Epithelial cell of prostate (primary cell): ENCODE measurements at regions not wholly inside any gene's neighbourhood (a gene's known extent, or its start where the extent isn't known, plus 50 kb on each side); places are given as distances from the start of the nearest gene placed in this dataset.
"Not testable (repeated sequence)": the region's sequence is repeated elsewhere in the genome, so short reads cannot be mapped to it uniquely, and the experiment has no call there.

Experiments
- DNase-seq: peaks from one replicate; pipeline ENCODE4 v3.0.0-alpha.2; 2011; ENCODE audit warnings: low read depth, low spot score
- H3K27ac ChIP-seq: fragments of 450-650 bp; 2 replicates; pipeline ENCODE4 v1.5.1; 2017; ENCODE audit warnings: mild to moderate bottlenecking

- DNase-seq: no peak
- H3K27ac ChIP-seq: no peak overlapping the region
Measured at GRCh38 chr7:87007038-87007437, 52.4 kb downstream of the ELAPOR2 start.

GRCh38 chr7:87004956-87005355 lies 54.5 kb downstream of the ELAPOR2 start:
- H3K27ac ChIP-seq: no peak overlapping the region
- DNase-seq: no peak

GRCh38 chr7:87003872-87004798 lies 55.3 kb downstream of the ELAPOR2 start:
- H3K27ac ChIP-seq: no peak overlapping the region
- no peak for DNase-seq

DNA sequence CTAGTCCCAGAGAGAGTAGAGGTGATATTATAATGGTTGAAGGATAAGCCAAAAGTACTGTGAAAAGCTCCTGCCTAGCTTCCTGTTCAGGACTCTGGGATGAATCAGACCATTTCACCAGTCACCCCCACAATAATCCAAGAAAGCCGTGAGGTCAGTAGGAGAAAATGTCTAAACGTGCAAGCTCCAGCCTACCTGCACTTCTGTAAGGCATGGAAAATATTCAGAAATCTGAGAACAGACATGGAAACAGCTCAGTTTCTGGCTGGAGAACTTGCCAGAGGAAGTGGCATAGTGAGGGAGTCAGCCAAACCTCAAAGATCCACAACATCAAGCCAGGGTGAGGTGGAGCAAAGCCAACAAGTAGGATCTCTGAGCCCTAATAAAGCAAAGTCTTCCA lies 58.2 kb downstream of the ELAPOR2 start:
- no peak for DNase-seq
- no peak overlapping the region for H3K27ac ChIP-seq

GRCh38 chr7:87000344-87000743 lies 59.1 kb downstream of the ELAPOR2 start:
- no peak for DNase-seq
- no peak overlapping the region for H3K27ac ChIP-seq

- no peak overlapping the region for H3K27ac ChIP-seq
- no peak for DNase-seq
Measured at GRCh38 chr7:86999750-87000149, 59.7 kb downstream of the ELAPOR2 start.

GRCh38 chr7:86995814-86996213 lies 63.6 kb downstream of the ELAPOR2 start:
- no peak overlapping the region for H3K27ac ChIP-seq
- no peak for DNase-seq

DNA sequence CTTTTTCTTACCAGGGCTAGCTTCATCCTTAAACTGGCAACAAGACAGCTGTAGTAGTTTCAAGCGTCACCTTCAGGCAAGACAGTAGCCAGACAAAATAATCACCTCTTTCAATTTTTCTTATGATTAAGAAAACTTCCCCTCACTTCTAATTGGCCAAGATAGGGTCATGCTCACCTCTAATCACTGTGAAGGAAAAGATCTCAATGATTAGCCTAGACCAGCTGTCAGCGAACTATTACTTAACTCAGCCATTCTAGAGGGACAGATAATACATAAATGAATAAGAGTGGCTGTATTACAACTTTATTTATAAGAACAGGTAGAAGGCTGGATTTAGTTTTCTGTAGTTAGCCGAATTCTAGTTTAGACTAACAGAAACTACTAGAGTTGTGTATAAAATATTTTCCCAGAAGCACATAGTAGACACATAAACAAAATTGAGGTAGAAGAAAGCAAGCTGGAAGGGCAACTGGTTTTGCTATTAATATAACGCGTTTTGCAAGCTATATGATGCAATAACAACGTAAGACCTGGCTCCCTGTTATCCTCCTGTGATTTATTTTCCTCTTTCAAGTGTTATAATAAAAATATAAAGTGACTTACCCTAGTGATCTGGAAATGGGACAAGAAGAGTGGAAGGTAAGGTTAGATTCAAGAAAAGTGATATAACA lies 64.3 kb downstream of the ELAPOR2 start:
- no peak for DNase-seq
- no peak overlapping the region for H3K27ac ChIP-seq

GRCh38 chr7:86991771-86992191 lies 67.7 kb downstream of the ELAPOR2 start:
- no peak overlapping the region for H3K27ac ChIP-seq

DNA sequence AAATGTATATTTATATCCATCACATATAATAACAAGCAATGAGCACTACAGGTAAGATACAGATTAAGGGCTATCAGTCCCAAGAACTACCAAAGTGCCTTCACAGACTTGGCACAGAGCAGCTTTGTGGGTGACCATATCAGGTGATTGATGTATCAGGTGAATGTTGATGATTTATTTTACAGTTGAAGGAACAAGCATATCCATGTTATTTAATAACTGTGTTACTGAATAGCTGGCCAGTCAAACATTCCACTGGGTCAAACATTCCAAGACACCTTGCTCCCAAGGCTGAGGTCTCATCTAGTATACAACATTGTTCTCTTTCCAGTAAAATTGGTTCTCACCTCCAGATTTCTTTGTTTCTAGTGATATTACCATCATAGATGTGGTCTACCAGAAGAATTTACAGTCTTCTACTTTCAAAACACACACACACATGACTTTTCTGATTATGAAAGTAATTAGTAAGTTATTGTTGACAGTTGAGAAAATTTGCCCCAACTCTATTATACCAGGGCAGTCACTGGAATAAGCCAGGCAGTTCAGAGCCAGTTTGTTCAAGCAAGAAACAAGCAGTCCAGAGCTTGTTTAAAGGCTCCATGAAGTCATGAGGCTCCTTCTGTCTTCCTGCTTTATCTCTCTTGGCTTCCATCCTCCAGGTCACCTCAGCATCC lies 68.2 kb downstream of the ELAPOR2 start:
- H3K27ac ChIP-seq: no peak overlapping the region
- DNase-seq: no peak

More at GRCh38 chr7:86991771-86992191, 67.7 kb downstream of the ELAPOR2 start:
- DNase-seq: no peak

DNA sequence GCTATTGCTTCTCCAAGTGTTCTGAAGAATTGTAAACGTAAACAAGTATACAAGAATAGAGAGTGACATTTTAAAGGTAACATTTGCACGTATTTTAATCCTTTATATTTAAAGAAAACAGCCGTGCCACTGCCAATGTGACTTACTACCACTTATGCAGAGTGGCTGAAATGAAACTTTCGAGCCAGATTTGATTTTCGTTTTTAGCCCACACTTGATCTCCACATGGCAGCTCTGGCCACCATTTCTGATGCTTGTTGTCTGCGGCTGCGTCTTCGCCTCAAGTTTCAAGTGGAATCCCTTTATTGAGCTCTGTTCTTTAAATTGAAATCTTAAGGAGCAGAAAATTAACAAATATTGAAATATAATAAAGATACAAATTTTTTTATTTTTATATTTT lies 70.0 kb downstream of the ELAPOR2 start:
- DNase-seq: no peak
- no peak overlapping the region for H3K27ac ChIP-seq

GRCh38 chr7:86987834-86988233 lies 71.6 kb downstream of the ELAPOR2 start:
- not testable (repeated sequence) for DNase-seq, H3K27ac ChIP-seq

DNA sequence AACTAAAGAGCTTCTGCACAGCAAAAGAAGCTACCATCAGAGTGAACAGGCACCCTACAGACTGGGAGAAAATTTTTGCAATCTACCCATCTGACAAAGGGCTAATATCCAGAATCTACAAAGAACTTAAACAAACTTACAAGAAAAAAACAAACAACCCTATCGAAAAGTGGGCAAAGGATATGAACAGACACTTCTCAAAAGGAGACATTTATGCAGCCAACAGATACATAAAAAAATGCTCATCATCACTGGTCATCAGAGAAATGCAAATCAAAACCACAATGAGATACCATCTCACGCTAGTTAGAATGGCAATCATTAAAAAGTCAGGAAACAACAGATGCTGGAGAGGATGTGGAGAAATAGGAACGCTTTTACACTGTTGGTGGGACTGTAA lies 72.1 kb downstream of the ELAPOR2 start:
- DNase-seq, H3K27ac ChIP-seq: not testable (repeated sequence)

GRCh38 chr7:86985342-86985741 lies 74.1 kb downstream of the ELAPOR2 start:
- DNase-seq, H3K27ac ChIP-seq: not testable (repeated sequence)

- not testable (repeated sequence) for H3K27ac ChIP-seq, DNase-seq
Measured at GRCh38 chr7:86983654-86984053, 75.8 kb downstream of the ELAPOR2 start.

GRCh38 chr7:86981937-86982336 lies 77.5 kb downstream of the ELAPOR2 start:
- H3K27ac ChIP-seq: not testable (repeated sequence)

GRCh38 chr7:86981127-86981526 lies 78.3 kb downstream of the ELAPOR2 start:
- H3K27ac ChIP-seq: no peak overlapping the region
- no peak for DNase-seq

More at GRCh38 chr7:86981937-86982336, 77.5 kb downstream of the ELAPOR2 start:
- DNase-seq: not testable (repeated sequence)

DNA sequence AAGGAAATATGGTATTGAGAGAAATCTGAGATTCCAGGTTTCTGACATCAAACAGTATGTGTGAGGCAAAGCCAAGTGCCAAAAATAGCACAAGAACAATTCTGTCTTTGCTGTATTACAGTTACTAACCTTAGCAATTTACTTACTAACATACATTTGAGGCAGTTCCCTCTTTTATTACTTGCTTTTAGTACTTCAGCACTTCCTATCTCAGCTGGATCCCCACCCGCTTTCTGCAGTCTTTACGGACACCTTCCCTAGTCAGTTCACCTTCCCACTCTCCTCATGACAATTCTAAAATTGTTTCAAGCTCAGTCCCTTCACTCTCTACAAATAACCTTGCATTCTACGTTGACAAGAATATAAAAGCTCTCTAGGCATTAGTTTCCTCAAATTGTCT lies 79.2 kb downstream of the ELAPOR2 start:
- H3K27ac ChIP-seq: no peak overlapping the region
- DNase-seq: no peak

- no peak for DNase-seq
- H3K27ac ChIP-seq: no peak overlapping the region
Measured at GRCh38 chr7:86978808-86979506, 80.5 kb downstream of the ELAPOR2 start.

- H3K27ac ChIP-seq: no peak overlapping the region
- DNase-seq: no peak
Measured at GRCh38 chr7:86976958-86977357, 82.5 kb downstream of the ELAPOR2 start.
